ENCODE measurements at regions not wholly inside any gene's neighbourhood (a gene's known extent, or its start where the extent isn't known, plus 50 kb on each side); places are given as distances from the start of the nearest gene placed in this dataset.

DNA sequence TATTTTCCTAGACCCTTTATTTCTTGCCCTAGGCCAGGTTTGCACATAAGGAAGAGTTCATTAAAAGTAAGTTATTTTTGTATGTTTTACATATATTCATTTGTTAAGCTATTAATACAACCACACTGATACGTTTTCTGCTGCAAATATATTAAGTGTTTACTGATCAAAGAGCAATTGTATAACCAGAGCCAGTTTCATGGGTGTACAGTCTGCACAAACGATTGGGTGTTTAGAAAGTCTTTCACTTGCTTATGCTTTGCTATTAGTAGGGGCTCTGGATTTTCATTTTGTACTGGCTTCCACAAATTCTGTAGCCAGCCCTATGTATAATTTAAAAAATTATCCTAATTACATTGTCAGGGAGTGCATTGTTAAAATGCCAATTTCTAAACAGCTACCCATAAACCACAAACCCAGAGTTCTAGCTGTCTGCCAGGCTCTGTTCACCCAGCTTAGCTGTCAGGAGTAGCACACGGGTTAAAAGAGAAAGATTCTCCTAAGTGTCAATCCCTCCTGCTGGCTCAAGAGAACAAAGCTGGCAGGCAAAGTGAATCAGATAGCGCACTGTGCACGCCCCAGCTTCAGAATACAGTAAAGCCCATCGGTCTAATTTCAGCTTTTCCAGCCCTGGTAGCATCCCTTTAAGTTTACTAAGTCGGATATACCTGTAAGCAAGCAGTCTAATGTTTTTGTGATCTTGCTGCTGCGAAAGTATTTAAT, 151.0 kb upstream of the LMO3 start:
- TF ChIP-seq ZNF416 (CRISPR knock-in tag; IDR thresholded peaks at IDR 0.05), result no peak
- TF ChIP-seq USF1 (CRISPR knock-in tag; IDR thresholded peaks at IDR 0.05), result no peak
- TF ChIP-seq CTCF (IDR thresholded peaks at IDR 0.05), result no peak
- TF ChIP-seq SMAD3 (CRISPR knock-in tag; IDR thresholded peaks at IDR 0.05; ENCODE audit: borderline replicate concordance), result no peak
- TF ChIP-seq JUN (CRISPR knock-in tag; IDR thresholded peaks at IDR 0.05), result no peak
- TF ChIP-seq ZNF423 (CRISPR knock-in tag; IDR thresholded peaks at IDR 0.05), result no peak
- TF ChIP-seq, protein P1, sequence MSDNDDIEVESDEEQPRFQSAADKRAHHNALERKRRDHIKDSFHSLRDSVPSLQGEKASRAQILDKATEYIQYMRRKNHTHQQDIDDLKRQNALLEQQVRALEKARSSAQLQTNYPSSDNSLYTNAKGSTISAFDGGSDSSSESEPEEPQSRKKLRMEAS (CRISPR knock-in tag; IDR thresholded peaks at IDR 0.05), result no peak
- TF ChIP-seq TCF7 (CRISPR knock-in tag; IDR thresholded peaks at IDR 0.05; ENCODE audit: low read depth), result no peak
- TF ChIP-seq, protein P2, sequence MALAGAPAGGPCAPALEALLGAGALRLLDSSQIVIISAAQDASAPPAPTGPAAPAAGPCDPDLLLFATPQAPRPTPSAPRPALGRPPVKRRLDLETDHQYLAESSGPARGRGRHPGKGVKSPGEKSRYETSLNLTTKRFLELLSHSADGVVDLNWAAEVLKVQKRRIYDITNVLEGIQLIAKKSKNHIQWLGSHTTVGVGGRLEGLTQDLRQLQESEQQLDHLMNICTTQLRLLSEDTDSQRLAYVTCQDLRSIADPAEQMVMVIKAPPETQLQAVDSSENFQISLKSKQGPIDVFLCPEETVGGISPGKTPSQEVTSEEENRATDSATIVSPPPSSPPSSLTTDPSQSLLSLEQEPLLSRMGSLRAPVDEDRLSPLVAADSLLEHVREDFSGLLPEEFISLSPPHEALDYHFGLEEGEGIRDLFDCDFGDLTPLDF (CRISPR knock-in tag; IDR thresholded peaks at IDR 0.05), result no peak
- no peak for TF ChIP-seq EMX1 (CRISPR knock-in tag; IDR thresholded peaks at IDR 0.05)
- no peak for TF ChIP-seq ETV6 (CRISPR knock-in tag; IDR thresholded peaks at IDR 0.05)
- no peak for TF ChIP-seq CREM (CRISPR knock-in tag; IDR thresholded peaks at IDR 0.05)
- TF ChIP-seq ESRRA (CRISPR knock-in tag; IDR thresholded peaks at IDR 0.05; ENCODE audit: borderline replicate concordance), result no peak
- no peak for TF ChIP-seq IRF2 (CRISPR knock-in tag; IDR thresholded peaks at IDR 0.05; ENCODE audit: borderline replicate concordance, low read depth)
